Mononuclear cell (primary cell): ENCODE measurements at regions not wholly inside any gene's neighbourhood (a gene's known extent, or its start where the extent isn't known, plus 50 kb on each side); places are given as distances from the start of the nearest gene placed in this dataset.

Experiments used
- H3K27me3 ChIP-seq: 2 replicates; pipeline ENCODE4 v1.6.0; 2011; ENCODE audit warnings: low read length, control low read depth; ENCODE audit not compliant: insufficient read depth
- H3K4me1 ChIP-seq: 2 replicates; pipeline ENCODE4 v1.5.1; 2011; ENCODE audit warnings: mild to moderate bottlenecking, low read length, control low read depth; ENCODE audit not compliant: insufficient read depth
- H3K4me3 ChIP-seq: 2 replicates; pipeline ENCODE4 v1.5.1; 2011; ENCODE audit warnings: mild to moderate bottlenecking, low read length, moderate library complexity
- H3K9me3 ChIP-seq: 2 replicates; pipeline ENCODE4 v1.5.1; 2011; ENCODE audit warnings: low read depth, mild to moderate bottlenecking, control low read depth, low read length

- H3K4me3 ChIP-seq: no peak overlapping the region
These were observed 171.3 kb downstream of the ACTL7B start for GRCh38 chr9:108684288-108685025.

DNA sequence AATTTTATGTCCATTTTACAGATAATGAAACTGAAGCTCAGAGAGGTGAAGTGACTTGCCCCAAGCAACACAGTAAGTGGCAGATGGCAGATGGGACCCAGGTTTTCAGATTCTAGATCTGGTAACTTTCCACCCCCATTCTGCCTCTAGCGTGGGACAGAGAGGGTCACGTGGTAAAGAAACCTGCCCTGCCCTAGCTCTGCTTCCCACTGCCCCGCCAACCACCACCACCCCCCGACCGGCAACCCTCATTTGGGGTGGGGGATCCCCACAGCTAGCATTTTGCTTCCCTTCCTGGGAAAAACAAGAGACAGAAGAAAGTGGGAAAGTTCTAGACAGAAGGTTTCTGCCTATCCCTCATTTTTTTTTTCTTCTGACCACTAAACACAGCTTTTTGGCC is 172.5 kb downstream of the ACTL7B start:
- H3K27me3 ChIP-seq: no peaks in the 10 kb centered on the region
- H3K4me3 ChIP-seq: no peak overlapping the region
- no peaks in the 10 kb centered on the region for H3K4me1 ChIP-seq
- H3K9me3 ChIP-seq: no peaks in the 10 kb centered on the region

More at GRCh38 chr9:108684288-108685025, 171.3 kb downstream of the ACTL7B start:
- no peaks in the 10 kb centered on the region for H3K9me3 ChIP-seq
- H3K27me3 ChIP-seq: no peaks in the 10 kb centered on the region
- no peaks in the 10 kb centered on the region for H3K4me1 ChIP-seq

DNA sequence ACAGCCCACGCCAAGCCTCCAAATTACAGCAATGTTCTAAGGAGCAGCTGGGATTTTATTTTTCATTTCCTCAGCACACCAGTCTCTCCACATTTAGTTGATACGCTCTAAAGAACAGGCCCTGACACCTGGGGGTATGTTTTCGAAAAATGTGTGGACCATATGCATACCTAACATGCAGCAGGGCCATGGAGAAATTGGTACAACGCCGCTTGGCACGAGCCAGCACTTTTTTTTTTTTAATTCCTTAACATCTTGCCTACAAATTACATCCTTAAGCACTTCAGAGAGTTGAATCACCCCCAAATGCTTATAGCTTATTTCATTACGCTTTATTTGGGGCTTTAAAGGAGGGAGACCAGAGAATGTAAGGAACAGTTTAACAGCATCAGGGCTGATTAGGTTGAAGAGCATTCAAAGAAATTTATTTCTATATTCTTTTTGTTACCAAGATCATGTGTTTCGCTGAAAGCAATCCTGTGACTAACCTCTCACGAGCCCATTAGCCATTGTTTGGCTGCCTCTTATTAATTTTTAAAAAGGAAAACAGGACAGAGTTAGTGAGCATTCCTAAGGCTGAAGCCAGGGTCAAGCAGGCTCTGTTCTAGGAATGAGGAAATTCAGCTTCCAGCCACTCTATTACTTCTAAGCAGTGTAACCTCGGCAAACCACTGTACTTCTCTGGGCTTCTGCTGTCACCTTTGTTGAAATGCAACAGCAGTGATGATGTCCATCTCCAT is 173.8 kb downstream of the ACTL7B start:
- Histone ChIP-seq H3K4me1 (no peaks in the 10 kb centered on the region), H3K9me3 (no peaks in the 10 kb centered on the region), H3K4me3 (no peak overlapping the region), H3K27me3 (no peaks in the 10 kb centered on the region)

DNA sequence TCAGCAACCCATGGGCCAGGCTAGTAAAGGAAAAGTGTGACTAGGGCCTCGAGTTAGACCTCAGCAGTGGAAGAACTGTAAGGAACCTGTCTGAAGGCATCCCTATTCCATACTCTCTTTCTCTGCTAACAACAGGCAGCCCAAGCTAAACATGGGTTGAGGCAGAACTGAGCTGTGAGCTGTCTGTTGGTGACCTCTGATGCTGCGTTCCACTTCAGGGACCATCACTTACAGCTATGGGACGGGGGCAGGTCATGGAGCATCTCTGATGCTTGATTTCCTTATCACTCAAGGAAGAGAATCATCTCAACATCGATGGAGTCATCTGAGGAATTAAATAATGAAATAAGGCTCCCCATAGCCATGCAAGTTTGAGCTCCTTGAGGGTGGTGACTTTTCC is 174.8 kb downstream of the ACTL7B start:
- no peak overlapping the region for H3K4me3 ChIP-seq

DNA sequence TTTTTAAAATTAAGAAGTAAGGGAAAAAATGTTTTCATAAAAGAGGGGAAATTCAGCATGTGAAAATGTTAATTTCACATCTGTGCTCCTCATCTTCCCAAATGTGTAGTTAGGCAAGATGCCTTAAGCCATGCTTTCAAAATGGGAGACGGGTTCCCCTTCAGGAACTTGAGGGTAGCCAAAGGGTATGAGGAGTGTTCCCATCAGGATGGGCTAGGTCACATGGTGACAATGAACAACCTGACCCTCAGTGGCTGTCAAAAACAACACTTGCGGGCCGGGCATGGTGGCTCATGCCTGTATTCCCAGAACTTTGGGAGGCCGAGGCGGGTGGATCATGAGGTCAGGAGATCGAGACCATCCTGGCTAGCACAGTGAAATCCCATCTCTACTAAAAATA is 178.0 kb downstream of the ACTL7B start:
- H3K27me3 ChIP-seq: no peaks in the 10 kb centered on the region
- no peaks in the 10 kb centered on the region for H3K9me3 ChIP-seq
- H3K4me3 ChIP-seq: no peak overlapping the region
- no peaks in the 10 kb centered on the region for H3K4me1 ChIP-seq

More for the DNA sequence above, 174.8 kb downstream of the ACTL7B start:
- Histone ChIP-seq H3K9me3 (no peaks in the 10 kb centered on the region), H3K4me1 (no peaks in the 10 kb centered on the region), H3K27me3 (no peaks in the 10 kb centered on the region)

- Histone ChIP-seq H3K9me3 (no peaks in the 10 kb centered on the region), H3K4me1 (no peaks in the 10 kb centered on the region)
These were observed 179.4 kb downstream of the ACTL7B start for GRCh38 chr9:108676355-108676754.

GRCh38 chr9:108675708-108676107 is 180.1 kb downstream of the ACTL7B start:
- no peaks in the 10 kb centered on the region for H3K4me1 ChIP-seq
- H3K4me3 ChIP-seq: no peak overlapping the region
- H3K9me3 ChIP-seq: no peaks in the 10 kb centered on the region
- no peaks in the 10 kb centered on the region for H3K27me3 ChIP-seq

More at GRCh38 chr9:108676355-108676754, 179.4 kb downstream of the ACTL7B start:
- no peaks in the 10 kb centered on the region for H3K27me3 ChIP-seq
- no peak overlapping the region for H3K4me3 ChIP-seq

DNA sequence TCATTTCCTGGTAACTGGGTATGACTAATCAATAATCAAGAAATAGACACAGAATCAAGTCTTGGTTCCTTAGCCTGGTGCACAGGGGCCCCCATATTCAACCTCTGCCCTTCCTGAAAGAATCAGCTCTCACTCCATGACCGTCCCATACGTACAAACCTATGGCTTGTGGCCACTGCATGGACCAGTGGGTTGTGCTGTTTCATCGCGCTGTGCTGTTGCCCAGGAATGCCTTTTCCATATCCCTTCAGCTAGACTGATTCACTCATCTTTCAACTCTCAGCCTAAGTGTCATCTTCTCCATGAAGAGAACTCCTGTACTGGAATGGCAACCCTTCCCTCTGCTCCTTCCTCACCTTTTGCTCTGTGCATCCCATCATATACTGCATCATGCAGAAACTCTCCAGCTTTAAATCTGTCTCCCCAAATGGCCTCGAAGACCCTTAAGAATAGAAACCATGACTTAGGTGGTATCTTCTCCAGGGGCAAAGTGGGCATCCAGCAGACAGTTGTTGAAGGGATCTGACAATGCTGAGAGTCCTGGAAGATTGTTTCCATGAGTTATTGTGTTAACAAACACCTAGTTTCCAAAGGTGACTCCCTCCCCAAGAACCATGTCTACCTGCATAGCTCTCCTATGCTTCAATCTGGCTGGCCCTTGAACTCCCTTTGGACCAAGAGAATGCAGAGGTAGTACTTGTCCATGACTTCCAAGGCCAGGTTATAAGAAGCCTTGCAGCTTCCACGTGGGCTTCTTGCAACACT is 180.8 kb downstream of the ACTL7B start:
- Histone ChIP-seq H3K9me3 (no peaks in the 10 kb centered on the region), H3K27me3 (no peaks in the 10 kb centered on the region), H3K4me3 (no peak overlapping the region), H3K4me1 (no peaks in the 10 kb centered on the region)

- Histone ChIP-seq H3K4me3 (no peak overlapping the region), H3K27me3 (no peaks in the 10 kb centered on the region), H3K4me1 (no peaks in the 10 kb centered on the region), H3K9me3 (no peaks in the 10 kb centered on the region)
These were observed 182.4 kb downstream of the ACTL7B start for GRCh38 chr9:108673386-108673785.

GRCh38 chr9:108672475-108673190 is 183.2 kb downstream of the ACTL7B start:
- Histone ChIP-seq H3K27me3 (no peaks in the 10 kb centered on the region), H3K4me3 (no peak overlapping the region), H3K9me3 (no peaks in the 10 kb centered on the region), H3K4me1 (no peaks in the 10 kb centered on the region)

GRCh38 chr9:108671794-108672193 is 184.0 kb downstream of the ACTL7B start:
- Histone ChIP-seq H3K4me1 (no peaks in the 10 kb centered on the region), H3K9me3 (no peaks in the 10 kb centered on the region), H3K4me3 (no peak overlapping the region), H3K27me3 (no peaks in the 10 kb centered on the region)

DNA sequence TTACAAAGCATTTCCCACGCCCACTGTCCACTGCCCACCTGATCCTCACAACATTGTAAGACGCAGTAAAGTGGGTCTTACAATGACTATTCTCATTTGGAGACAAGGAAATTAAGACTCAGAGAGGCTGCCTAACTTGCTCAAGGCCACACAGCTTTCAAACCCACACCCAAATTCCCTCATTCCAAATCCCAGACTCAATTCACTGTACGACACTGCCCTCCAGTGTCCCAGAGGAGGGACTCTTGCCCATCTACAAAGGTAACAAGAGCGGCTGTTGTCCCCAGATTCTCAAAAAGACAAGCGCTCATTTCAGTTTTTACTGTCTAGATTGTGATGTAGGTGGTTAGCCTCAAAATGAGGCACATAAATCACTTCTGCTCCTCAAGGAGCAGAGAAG is 184.6 kb downstream of the ACTL7B start:
- H3K4me1 ChIP-seq: no peaks in the 10 kb centered on the region
- H3K27me3 ChIP-seq: no peaks in the 10 kb centered on the region
- H3K4me3 ChIP-seq: no peak overlapping the region
- H3K9me3 ChIP-seq: no peaks in the 10 kb centered on the region

GRCh38 chr9:108668938-108669335 is 186.8 kb downstream of the ACTL7B start:
- H3K4me1 ChIP-seq: no peaks in the 10 kb centered on the region
- no peak overlapping the region for H3K4me3 ChIP-seq
- H3K27me3 ChIP-seq: no peaks in the 10 kb centered on the region
- H3K9me3 ChIP-seq: no peaks in the 10 kb centered on the region

DNA sequence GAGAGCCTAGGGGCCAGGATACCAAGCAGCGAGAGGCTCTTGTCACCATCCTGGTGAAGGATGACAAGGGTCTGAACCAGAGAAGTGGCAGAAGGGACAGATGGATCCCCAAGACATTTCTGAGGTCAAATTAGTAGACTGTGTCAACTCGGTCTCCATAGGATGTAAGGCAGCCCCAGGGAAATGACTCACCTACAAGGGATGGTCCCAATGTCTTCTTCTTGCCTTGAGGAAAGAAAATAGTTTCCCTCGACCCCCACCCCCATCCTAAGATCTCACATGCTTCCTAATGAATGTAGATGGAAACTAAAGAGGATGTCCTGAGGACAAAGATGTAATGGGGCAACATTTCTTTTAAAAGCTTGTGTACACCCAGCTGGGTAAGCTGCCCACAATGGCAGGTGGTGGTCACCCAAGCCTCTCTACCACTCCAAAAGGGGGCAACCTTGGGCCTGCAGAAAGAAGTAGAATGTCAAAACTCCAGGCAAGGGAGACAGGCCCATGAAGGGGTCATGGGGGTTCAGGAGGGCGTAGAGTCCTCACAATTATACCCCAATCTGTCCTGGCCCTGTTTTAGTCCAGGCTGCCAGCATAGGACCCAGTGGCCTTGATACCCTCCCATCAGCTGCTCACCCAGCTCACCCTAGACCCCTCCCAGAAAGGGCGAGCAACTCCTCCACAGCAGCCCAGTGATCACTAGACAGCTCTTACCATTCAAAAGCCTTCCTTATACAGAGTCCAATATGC is 187.4 kb downstream of the ACTL7B start:
- Histone ChIP-seq H3K27me3 (no peaks in the 10 kb centered on the region), H3K4me3 (no peak overlapping the region)

More for the DNA sequence above, 187.4 kb downstream of the ACTL7B start:
- Histone ChIP-seq H3K9me3 (no peaks in the 10 kb centered on the region), H3K4me1 (no peaks in the 10 kb centered on the region)
